HK-2 (cell line): ENCODE measurements at regions not wholly inside any gene's neighbourhood (a gene's known extent, or its start where the extent isn't known, plus 50 kb on each side); places are given as distances from the start of the nearest gene placed in this dataset.
A peak's percentile ranks its signal among the peaks of the same experiment; 100 is the strongest.

Experiments
- DNase-seq: peaks from one replicate; pipeline ENCODE4 v3.0.0-alpha.2; 2018; ENCODE audit not compliant: unreplicated experiment

GRCh38 chr2:180461761-180462160 is 454.7 kb upstream of the CWC22 start:
- DNase-seq, result no peak

GRCh38 chr2:180456801-180457200 is 449.7 kb upstream of the CWC22 start:
- DNase-seq, result no peak

GRCh38 chr2:180450841-180451240 is 443.7 kb upstream of the CWC22 start:
- no peak for DNase-seq

- DNase-seq, result no peak
Measured at GRCh38 chr2:180449171-180449915, 442.2 kb upstream of the CWC22 start.

- DNase-seq, result no peak
Measured at GRCh38 chr2:180446492-180446891, 439.4 kb upstream of the CWC22 start.

GRCh38 chr2:180443888-180444287 is 436.8 kb upstream of the CWC22 start:
- DNase-seq, result no peak

GRCh38 chr2:180442860-180443644 is 436.0 kb upstream of the CWC22 start:
- DNase-seq, result no peak

GRCh38 chr2:180419212-180419611 is 412.1 kb upstream of the CWC22 start:
- DNase-seq, result no peak

- DNase-seq, result no peak
Measured at GRCh38 chr2:180416627-180417026, 409.5 kb upstream of the CWC22 start.

- DNase-seq, result no peak
Measured at GRCh38 chr2:180413336-180413735, 406.2 kb upstream of the CWC22 start.

- no peak for DNase-seq
Measured at GRCh38 chr2:180412219-180412618, 405.1 kb upstream of the CWC22 start.

GRCh38 chr2:180411661-180412060 is 404.6 kb upstream of the CWC22 start:
- DNase-seq, result peak; percentile 2

- DNase-seq, result no peak
Measured at GRCh38 chr2:180406687-180407086, 399.6 kb upstream of the CWC22 start.

GRCh38 chr2:180405520-180405919 is 398.4 kb upstream of the CWC22 start:
- DNase-seq, result no peak

GRCh38 chr2:180394305-180394704 is 387.2 kb upstream of the CWC22 start:
- DNase-seq, result no peak

GRCh38 chr2:180385601-180386201 is 378.6 kb upstream of the CWC22 start:
- DNase-seq, result no peak

- DNase-seq, result no peak
Measured at GRCh38 chr2:180376066-180376465, 369.0 kb upstream of the CWC22 start.

GRCh38 chr2:180374502-180375281 is 367.6 kb upstream of the CWC22 start:
- no peak for DNase-seq

GRCh38 chr2:180370511-180371205 is 363.6 kb upstream of the CWC22 start:
- no peak for DNase-seq

GRCh38 chr2:180368881-180369280 is 361.8 kb upstream of the CWC22 start:
- DNase-seq, result no peak

- no peak for DNase-seq
Measured at GRCh38 chr2:180367815-180368214, 360.7 kb upstream of the CWC22 start.
